WTC11 (cell line): ENCODE measurements at regions not wholly inside any gene's neighbourhood (a gene's known extent, or its start where the extent isn't known, plus 50 kb on each side); places are given as distances from the start of the nearest gene placed in this dataset.

ENCODE experiments used
- ATF3 ChIP-seq: sonication (generic); formaldehyde crosslinking; conservative IDR thresholded peaks from 2 replicates; pipeline ENCODE4 v1.8.1; 2022; ENCODE audit warnings: mild to moderate bottlenecking, missing genetic modification reagents
- CTCF ChIP-seq: fragments of 200-600 bp; IDR thresholded peaks from 2 replicates; pipeline ENCODE4 v1.8.0; 2022; ENCODE audit warnings: antibody characterized with exemption
- ESRRA ChIP-seq: sonication (generic); formaldehyde crosslinking; IDR thresholded peaks from 2 replicates; pipeline ENCODE4 v1.8.1; 2022; ENCODE audit warnings: mild to moderate bottlenecking, missing genetic modification reagents, borderline replicate concordance
- HMGXB4 ChIP-seq: sonication (generic); formaldehyde crosslinking; IDR thresholded peaks from 2 replicates; pipeline ENCODE4 v1.8.1; 2023; ENCODE audit warnings: mild to moderate bottlenecking, moderate library complexity, missing genetic modification reagents
- IRF2 ChIP-seq: sonication (generic); formaldehyde crosslinking; IDR thresholded peaks from 2 replicates; pipeline ENCODE4 v1.8.0; 2022; ENCODE audit warnings: low read depth, missing genetic modification reagents, borderline replicate concordance
- USF2 ChIP-seq: sonication (generic); formaldehyde crosslinking; IDR thresholded peaks from 2 replicates; pipeline ENCODE4 v1.8.1; 2023; ENCODE audit warnings: mild to moderate bottlenecking, missing genetic modification reagents, moderate library complexity

- TF ChIP-seq CTCF, result no peak
- TF ChIP-seq ATF3 (CRISPR knock-in tag), result no peak
- TF ChIP-seq HMGXB4 (CRISPR knock-in tag), result no peak
- no peak for TF ChIP-seq USF2 (CRISPR knock-in tag)
- no peak for TF ChIP-seq IRF2 (CRISPR knock-in tag)
- no peak for TF ChIP-seq ESRRA (CRISPR knock-in tag)
Observed at GRCh38 chr6:68279793-68280557, 355.1 kb upstream of the ADGRB3 start.
